ENCODE measurements at regions not wholly inside any gene's neighbourhood (a gene's known extent, or its start where the extent isn't known, plus 50 kb on each side); places are given as distances from the start of the nearest gene placed in this dataset.

GRCh38 chr11:112745973-112746372, 215.2 kb upstream of the NCAM1 start:
- TF ChIP-seq, protein P1, sequence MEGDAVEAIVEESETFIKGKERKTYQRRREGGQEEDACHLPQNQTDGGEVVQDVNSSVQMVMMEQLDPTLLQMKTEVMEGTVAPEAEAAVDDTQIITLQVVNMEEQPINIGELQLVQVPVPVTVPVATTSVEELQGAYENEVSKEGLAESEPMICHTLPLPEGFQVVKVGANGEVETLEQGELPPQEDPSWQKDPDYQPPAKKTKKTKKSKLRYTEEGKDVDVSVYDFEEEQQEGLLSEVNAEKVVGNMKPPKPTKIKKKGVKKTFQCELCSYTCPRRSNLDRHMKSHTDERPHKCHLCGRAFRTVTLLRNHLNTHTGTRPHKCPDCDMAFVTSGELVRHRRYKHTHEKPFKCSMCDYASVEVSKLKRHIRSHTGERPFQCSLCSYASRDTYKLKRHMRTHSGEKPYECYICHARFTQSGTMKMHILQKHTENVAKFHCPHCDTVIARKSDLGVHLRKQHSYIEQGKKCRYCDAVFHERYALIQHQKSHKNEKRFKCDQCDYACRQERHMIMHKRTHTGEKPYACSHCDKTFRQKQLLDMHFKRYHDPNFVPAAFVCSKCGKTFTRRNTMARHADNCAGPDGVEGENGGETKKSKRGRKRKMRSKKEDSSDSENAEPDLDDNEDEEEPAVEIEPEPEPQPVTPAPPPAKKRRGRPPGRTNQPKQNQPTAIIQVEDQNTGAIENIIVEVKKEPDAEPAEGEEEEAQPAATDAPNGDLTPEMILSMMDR (IDR thresholded peaks at IDR 0.05), result no peak
- TF ChIP-seq POLR2A (IDR thresholded peaks at IDR 0.05), result no peak

All from testis (tissue), 2 donors.